ENCODE measurements at regions not wholly inside any gene's neighbourhood (a gene's known extent, or its start where the extent isn't known, plus 50 kb on each side); places are given as distances from the start of the nearest gene placed in this dataset.
"Not testable (repeated sequence)": the region's sequence is repeated elsewhere in the genome, so short reads cannot be mapped to it uniquely, and the experiment has no call there.

DNA sequence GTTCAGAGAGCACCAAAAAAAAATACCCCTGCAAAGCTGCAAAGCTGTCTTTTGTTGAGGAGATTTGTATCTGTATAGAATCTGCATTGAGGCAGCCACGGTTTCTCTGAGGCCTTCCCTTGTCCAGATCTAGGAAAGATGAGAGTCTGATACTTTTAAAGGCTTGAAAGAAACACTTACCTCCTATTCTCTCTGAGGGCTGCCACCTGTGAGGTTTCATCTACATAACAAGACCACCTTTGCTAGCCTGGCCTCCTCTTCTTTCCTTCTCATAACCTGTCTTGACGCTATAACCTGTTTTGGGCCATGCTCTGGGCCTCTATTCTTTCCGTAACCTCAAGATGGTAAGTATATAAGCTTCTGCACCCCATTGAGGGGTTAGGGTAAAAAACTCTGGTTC, 779.6 kb upstream of the HTR2C start:
- Histone ChIP-seq H3K27me3 (ENCODE audit: insufficient read depth, poor library complexity, severe bottlenecking) (no peaks in the 10 kb centered on the region), H3K27ac (ENCODE audit: poor library complexity, severe bottlenecking) (no peak overlapping the region), H3K4me3 (ENCODE audit: severe bottlenecking) (no peak overlapping the region), H3K9me3 (ENCODE audit: severe bottlenecking) (no peaks in the 10 kb centered on the region), H3K4me1 (ENCODE audit: insufficient read depth, poor library complexity, severe bottlenecking) (no peaks in the 10 kb centered on the region), H3K36me3 (ENCODE audit: low read depth) (no peaks in the 10 kb centered on the region)
- ATAC-seq (ENCODE audit: low read depth), result no peak
- TF ChIP-seq, protein P1, sequence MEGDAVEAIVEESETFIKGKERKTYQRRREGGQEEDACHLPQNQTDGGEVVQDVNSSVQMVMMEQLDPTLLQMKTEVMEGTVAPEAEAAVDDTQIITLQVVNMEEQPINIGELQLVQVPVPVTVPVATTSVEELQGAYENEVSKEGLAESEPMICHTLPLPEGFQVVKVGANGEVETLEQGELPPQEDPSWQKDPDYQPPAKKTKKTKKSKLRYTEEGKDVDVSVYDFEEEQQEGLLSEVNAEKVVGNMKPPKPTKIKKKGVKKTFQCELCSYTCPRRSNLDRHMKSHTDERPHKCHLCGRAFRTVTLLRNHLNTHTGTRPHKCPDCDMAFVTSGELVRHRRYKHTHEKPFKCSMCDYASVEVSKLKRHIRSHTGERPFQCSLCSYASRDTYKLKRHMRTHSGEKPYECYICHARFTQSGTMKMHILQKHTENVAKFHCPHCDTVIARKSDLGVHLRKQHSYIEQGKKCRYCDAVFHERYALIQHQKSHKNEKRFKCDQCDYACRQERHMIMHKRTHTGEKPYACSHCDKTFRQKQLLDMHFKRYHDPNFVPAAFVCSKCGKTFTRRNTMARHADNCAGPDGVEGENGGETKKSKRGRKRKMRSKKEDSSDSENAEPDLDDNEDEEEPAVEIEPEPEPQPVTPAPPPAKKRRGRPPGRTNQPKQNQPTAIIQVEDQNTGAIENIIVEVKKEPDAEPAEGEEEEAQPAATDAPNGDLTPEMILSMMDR (IDR thresholded peaks at IDR 0.05; ENCODE audit: poor library complexity, severe bottlenecking), result no peak
- no peak for DNase-seq (ENCODE audit: low spot score)

DNA sequence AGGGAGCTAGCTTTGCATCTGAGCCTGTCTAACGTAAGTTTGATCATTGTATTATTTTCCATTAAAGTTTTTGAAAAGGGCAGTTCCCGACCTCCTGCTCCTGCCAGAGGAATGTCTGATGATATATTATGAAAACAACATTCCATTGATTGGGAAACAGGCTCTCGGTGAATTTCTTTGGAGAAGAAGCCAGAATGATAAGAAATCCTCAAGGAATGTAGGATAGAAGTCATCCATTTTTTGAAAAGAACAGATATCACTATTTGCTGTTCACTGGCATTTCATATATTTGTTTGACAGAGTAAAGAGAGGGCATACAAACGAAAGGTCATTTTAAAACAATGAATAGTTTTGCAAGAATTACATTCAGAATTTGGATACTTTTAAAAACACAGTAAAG, 781.0 kb upstream of the HTR2C start:
- Histone ChIP-seq H3K27me3 (ENCODE audit: insufficient read depth, poor library complexity, severe bottlenecking) (no peaks in the 10 kb centered on the region), H3K9me3 (ENCODE audit: severe bottlenecking) (no peaks in the 10 kb centered on the region), H3K27ac (ENCODE audit: poor library complexity, severe bottlenecking) (no peak overlapping the region), H3K36me3 (ENCODE audit: low read depth) (no peaks in the 10 kb centered on the region), H3K4me3 (ENCODE audit: severe bottlenecking) (no peak overlapping the region), H3K4me1 (ENCODE audit: insufficient read depth, poor library complexity, severe bottlenecking) (no peaks in the 10 kb centered on the region)
- ATAC-seq (ENCODE audit: low read depth), result no peak
- TF ChIP-seq, protein P1 (IDR thresholded peaks at IDR 0.05; ENCODE audit: poor library complexity, severe bottlenecking), result no peak
- no peak for DNase-seq (ENCODE audit: low spot score)

DNA sequence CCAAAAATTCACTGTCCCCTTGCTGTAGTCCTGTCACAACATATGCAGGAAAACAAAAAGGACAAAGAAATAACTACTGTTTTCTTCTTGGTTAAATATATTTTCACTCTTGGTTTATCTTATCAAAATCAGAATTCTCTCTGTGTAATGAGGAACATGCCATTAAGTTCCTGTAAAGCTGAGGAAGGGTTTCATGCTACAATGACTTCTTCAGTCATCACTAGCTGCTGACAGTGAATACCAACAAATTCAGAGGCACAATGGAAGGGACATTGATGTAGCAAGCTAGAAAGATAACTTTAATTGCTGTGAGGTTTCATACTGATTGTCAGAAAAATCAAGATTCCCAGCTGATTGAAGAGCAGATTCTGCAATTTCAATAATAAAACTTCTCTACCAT, 782.9 kb upstream of the HTR2C start:
- DNase-seq (ENCODE audit: low spot score) (no peak), ATAC-seq (ENCODE audit: low read depth) (no peak)
- H3K9me3 ChIP-seq (ENCODE audit: severe bottlenecking), result no peaks in the 10 kb centered on the region
- no peak overlapping the region for H3K4me3 ChIP-seq (ENCODE audit: severe bottlenecking)
- no peaks in the 10 kb centered on the region for H3K36me3 ChIP-seq (ENCODE audit: low read depth)
- H3K4me1 ChIP-seq (ENCODE audit: insufficient read depth, poor library complexity, severe bottlenecking), result no peaks in the 10 kb centered on the region
- no peaks in the 10 kb centered on the region for H3K27me3 ChIP-seq (ENCODE audit: insufficient read depth, poor library complexity, severe bottlenecking)
- H3K27ac ChIP-seq (ENCODE audit: poor library complexity, severe bottlenecking), result no peak overlapping the region
- TF ChIP-seq, protein P1 (IDR thresholded peaks at IDR 0.05; ENCODE audit: poor library complexity, severe bottlenecking), result no peak

DNA sequence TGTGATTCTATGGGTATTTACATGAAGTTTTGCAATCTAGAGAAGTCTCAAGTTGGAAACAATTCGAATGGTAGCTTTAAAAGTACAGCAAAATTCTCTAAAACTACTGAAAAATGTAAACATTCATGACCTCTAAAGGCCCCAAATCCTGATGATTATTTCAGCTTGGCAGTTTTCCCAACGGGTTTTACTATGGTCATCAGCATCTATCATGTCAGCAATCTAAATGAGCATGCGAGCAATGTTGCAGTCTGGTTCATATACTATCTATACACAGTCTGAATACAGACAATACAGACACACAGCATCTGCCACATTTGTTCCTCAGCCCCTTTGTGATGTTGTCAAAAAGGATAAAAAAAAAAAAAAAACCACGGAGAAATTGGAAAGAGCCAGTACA, 790.3 kb upstream of the HTR2C start:
- Histone ChIP-seq H3K36me3 (ENCODE audit: low read depth) (no peaks in the 10 kb centered on the region), H3K9me3 (ENCODE audit: severe bottlenecking) (no peaks in the 10 kb centered on the region), H3K4me1 (ENCODE audit: insufficient read depth, poor library complexity, severe bottlenecking) (no peaks in the 10 kb centered on the region), H3K27ac (ENCODE audit: poor library complexity, severe bottlenecking) (no peak overlapping the region), H3K4me3 (ENCODE audit: severe bottlenecking) (no peak overlapping the region), H3K27me3 (ENCODE audit: insufficient read depth, poor library complexity, severe bottlenecking) (no peaks in the 10 kb centered on the region)
- TF ChIP-seq, protein P1 (IDR thresholded peaks at IDR 0.05; ENCODE audit: poor library complexity, severe bottlenecking), result no peak
- no peak for DNase-seq (ENCODE audit: low spot score)
- ATAC-seq (ENCODE audit: low read depth), result no peak

DNA sequence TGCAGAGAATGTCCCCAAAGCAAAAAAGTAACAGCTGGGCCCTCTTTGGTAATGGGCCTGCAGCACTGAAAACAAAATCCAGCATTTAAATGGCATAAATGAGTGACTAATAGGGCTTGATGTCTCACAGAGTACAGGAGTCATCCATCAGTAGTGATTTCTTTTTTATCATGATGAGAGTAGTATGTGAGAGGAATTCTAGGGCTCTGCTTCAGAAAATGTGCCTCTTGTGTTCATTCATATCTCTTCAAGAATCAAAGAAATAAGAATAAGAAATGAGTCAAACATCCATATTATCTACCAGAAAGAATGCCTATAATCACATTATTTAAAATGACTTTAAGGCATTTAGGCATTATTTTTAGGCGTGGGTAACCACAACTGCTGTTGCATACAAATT, 792.9 kb upstream of the HTR2C start:
- no peak for ATAC-seq (ENCODE audit: low read depth)
- DNase-seq (ENCODE audit: low spot score), result no peak
- Histone ChIP-seq H3K27ac (ENCODE audit: poor library complexity, severe bottlenecking) (no peak overlapping the region), H3K4me1 (ENCODE audit: insufficient read depth, poor library complexity, severe bottlenecking) (no peaks in the 10 kb centered on the region), H3K36me3 (ENCODE audit: low read depth) (no peaks in the 10 kb centered on the region), H3K4me3 (ENCODE audit: severe bottlenecking) (no peak overlapping the region), H3K9me3 (ENCODE audit: severe bottlenecking) (no peaks in the 10 kb centered on the region), H3K27me3 (ENCODE audit: insufficient read depth, poor library complexity, severe bottlenecking) (no peaks in the 10 kb centered on the region)
- TF ChIP-seq, protein P1 (IDR thresholded peaks at IDR 0.05; ENCODE audit: poor library complexity, severe bottlenecking), result no peak

DNA sequence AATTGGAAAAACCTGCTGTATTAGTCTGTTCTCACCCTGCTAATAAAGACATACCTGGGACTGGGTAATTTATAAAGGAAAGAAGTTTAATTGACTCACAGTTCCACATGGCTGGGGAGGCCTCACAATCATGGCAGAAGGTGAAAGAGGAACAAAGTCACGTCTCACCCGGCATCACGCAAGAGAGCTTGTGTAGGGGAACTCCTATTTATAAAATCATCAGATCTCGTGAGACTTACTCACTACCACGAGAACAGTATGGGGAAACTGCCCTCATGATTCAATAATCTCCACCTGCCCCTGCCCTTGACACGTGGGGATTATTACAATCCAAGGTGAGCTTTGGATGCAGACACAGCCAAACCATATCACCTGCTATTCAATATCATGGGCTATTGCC, 799.1 kb upstream of the HTR2C start:
- not testable (repeated sequence) for H3K36me3 ChIP-seq (ENCODE audit: low read depth); H3K27ac ChIP-seq (ENCODE audit: poor library complexity, severe bottlenecking); ATAC-seq (ENCODE audit: low read depth); DNase-seq (ENCODE audit: low spot score); H3K4me3 ChIP-seq (ENCODE audit: severe bottlenecking); H3K27me3 ChIP-seq (ENCODE audit: insufficient read depth, poor library complexity, severe bottlenecking); H3K4me1 ChIP-seq (ENCODE audit: insufficient read depth, poor library complexity, severe bottlenecking); H3K9me3 ChIP-seq (ENCODE audit: severe bottlenecking)

Measured in RWPE2 (cell line).